ENCODE measurements at regions not wholly inside any gene's neighbourhood (a gene's known extent, or its start where the extent isn't known, plus 50 kb on each side); places are given as distances from the start of the nearest gene placed in this dataset.

GRCh38 chr18:78519394-78520062 is 460.1 kb upstream of the SALL3 start:
- no peak for ATAC-seq
- no peak for DNase-seq (ENCODE audit: low spot score in 2 of 2)
- Mint-ChIP-seq H3K27ac (no peak overlapping the region), H3K9me3 (peaks cover 0 to 6% of the 10 kb centered on the region in 2 donors), H3K36me3 (no peaks in the 10 kb centered on the region)

- peaks cover 0 to 6% of the 10 kb centered on the region in 2 donors for H3K9me3 Mint-ChIP-seq
- DNase-seq (ENCODE audit: low spot score in 2 of 2) (no peak), ATAC-seq (no peak)
- no peaks in the 10 kb centered on the region for H3K36me3 Mint-ChIP-seq
- H3K27ac Mint-ChIP-seq = no peak overlapping the region
These were observed 458.5 kb upstream of the SALL3 start for GRCh38 chr18:78521136-78521535.

- Mint-ChIP-seq H3K36me3 (no peaks in the 10 kb centered on the region), H3K27ac (no peak overlapping the region), H3K9me3 (peaks cover 0 to 6% of the 10 kb centered on the region in 2 donors)
- DNase-seq (ENCODE audit: low spot score in 2 of 2) (no peak), ATAC-seq (no peak)
These were observed 457.9 kb upstream of the SALL3 start for GRCh38 chr18:78521744-78522143.

GRCh38 chr18:78522507-78522906 is 457.1 kb upstream of the SALL3 start:
- ATAC-seq (no peak), DNase-seq (ENCODE audit: low spot score in 2 of 2) (no peak)
- no peak overlapping the region for H3K27ac Mint-ChIP-seq
- no peaks in the 10 kb centered on the region for H3K36me3 Mint-ChIP-seq
- peaks cover 0 to 6% of the 10 kb centered on the region in 2 donors for H3K9me3 Mint-ChIP-seq

GRCh38 chr18:78523850-78524249 is 455.8 kb upstream of the SALL3 start:
- no peak overlapping the region for H3K27ac Mint-ChIP-seq
- H3K36me3 Mint-ChIP-seq = no peaks in the 10 kb centered on the region
- DNase-seq (ENCODE audit: low spot score in 2 of 2) (no peak), ATAC-seq (no peak)
- H3K9me3 Mint-ChIP-seq = peaks cover 0 to 6% of the 10 kb centered on the region in 2 donors

- H3K27ac Mint-ChIP-seq = no peak overlapping the region
- no peak for ATAC-seq
These were observed 454.1 kb upstream of the SALL3 start for GRCh38 chr18:78525366-78526111.

GRCh38 chr18:78526275-78526674 is 453.3 kb upstream of the SALL3 start:
- no peak for DNase-seq (ENCODE audit: low spot score in 2 of 2)
- H3K27ac Mint-ChIP-seq = no peak overlapping the region
- H3K36me3 Mint-ChIP-seq = no peaks in the 10 kb centered on the region
- no peak for ATAC-seq
- H3K9me3 Mint-ChIP-seq = peaks cover 0 to 6% of the 10 kb centered on the region in 2 donors

More at GRCh38 chr18:78525366-78526111, 454.1 kb upstream of the SALL3 start:
- Mint-ChIP-seq H3K9me3 (peaks cover 0 to 6% of the 10 kb centered on the region in 2 donors), H3K36me3 (no peaks in the 10 kb centered on the region)
- DNase-seq (ENCODE audit: low spot score in 2 of 2) = no peak

- DNase-seq (ENCODE audit: low spot score in 2 of 2) = no peak
- no peaks in the 10 kb centered on the region for H3K36me3 Mint-ChIP-seq
- no peak overlapping the region for H3K27ac Mint-ChIP-seq
- no peak for ATAC-seq
- peaks cover 0 to 6% of the 10 kb centered on the region in 2 donors for H3K9me3 Mint-ChIP-seq
These were observed 452.5 kb upstream of the SALL3 start for GRCh38 chr18:78526923-78527711.

GRCh38 chr18:78527984-78528383 is 451.6 kb upstream of the SALL3 start:
- Mint-ChIP-seq H3K9me3 (peaks cover 0 to 6% of the 10 kb centered on the region in 2 donors), H3K27ac (no peak overlapping the region), H3K36me3 (no peaks in the 10 kb centered on the region)
- ATAC-seq (no peak), DNase-seq (ENCODE audit: low spot score in 2 of 2) (no peak)

GRCh38 chr18:78528411-78529258 is 451.0 kb upstream of the SALL3 start:
- H3K36me3 Mint-ChIP-seq = no peaks in the 10 kb centered on the region
- no peak for ATAC-seq
- no peak overlapping the region for H3K27ac Mint-ChIP-seq
- peaks cover 0 to 6% of the 10 kb centered on the region in 2 donors for H3K9me3 Mint-ChIP-seq
- no peak for DNase-seq (ENCODE audit: low spot score in 2 of 2)

- ATAC-seq = no peak
- Mint-ChIP-seq H3K27ac (no peak overlapping the region), H3K36me3 (no peaks in the 10 kb centered on the region), H3K9me3 (no peaks in the 10 kb centered on the region)
- no peak for DNase-seq (ENCODE audit: low spot score in 2 of 2)
These were observed 448.0 kb upstream of the SALL3 start for GRCh38 chr18:78531637-78532036.

- DNase-seq (ENCODE audit: low spot score in 2 of 2) (no peak), ATAC-seq (no peak)
- H3K36me3 Mint-ChIP-seq = no peaks in the 10 kb centered on the region
- H3K9me3 Mint-ChIP-seq = no peaks in the 10 kb centered on the region
- H3K27ac Mint-ChIP-seq = no peak overlapping the region
These were observed 440.8 kb upstream of the SALL3 start for GRCh38 chr18:78538669-78539440.

- no peak for ATAC-seq
- no peaks in the 10 kb centered on the region for H3K36me3 Mint-ChIP-seq
- no peak overlapping the region for H3K27ac Mint-ChIP-seq
- DNase-seq (ENCODE audit: low spot score in 2 of 2) = no peak
- no peaks in the 10 kb centered on the region for H3K9me3 Mint-ChIP-seq
These were observed 438.7 kb upstream of the SALL3 start for GRCh38 chr18:78540636-78541529.

- DNase-seq (ENCODE audit: low spot score in 2 of 2) = no peak
- Mint-ChIP-seq H3K9me3 (no peaks in the 10 kb centered on the region), H3K36me3 (no peaks in the 10 kb centered on the region), H3K27ac (no peak overlapping the region)
- no peak for ATAC-seq
These were observed 437.4 kb upstream of the SALL3 start for GRCh38 chr18:78542204-78542603.

- ATAC-seq (no peak), DNase-seq (ENCODE audit: low spot score in 2 of 2) (no peak)
- H3K36me3 Mint-ChIP-seq = no peaks in the 10 kb centered on the region
- no peaks in the 10 kb centered on the region for H3K9me3 Mint-ChIP-seq
- H3K27ac Mint-ChIP-seq = no peak overlapping the region
These were observed 436.4 kb upstream of the SALL3 start for GRCh38 chr18:78543201-78543725.
